NCI-H1694 treated with DMSO at 0.1 percent for 48 hours (cell line): ENCODE measurements at regions not wholly inside any gene's neighbourhood (a gene's known extent, or its start where the extent isn't known, plus 50 kb on each side); places are given as distances from the start of the nearest gene placed in this dataset.

Experiments
- DNase-seq: peaks from one replicate; lab custom pipeline; 2025; lab: John Stamatoyannopoulos, UW

GRCh38 chr6:156190270-156190669 lies 586.9 kb upstream of the ARID1B start:
- peak; percentile 5 for DNase-seq

- no peak for DNase-seq
Observed at GRCh38 chr6:156189714-156190113, 587.5 kb upstream of the ARID1B start.

- DNase-seq, result no peak
Observed at GRCh38 chr6:156189195-156189594, 588.0 kb upstream of the ARID1B start.

GRCh38 chr6:156185113-156185512 lies 592.1 kb upstream of the ARID1B start:
- no peak for DNase-seq

- DNase-seq, result no peak
Observed at GRCh38 chr6:156183678-156184077, 593.5 kb upstream of the ARID1B start.

- DNase-seq, result no peak
Observed at GRCh38 chr6:156182356-156182755, 594.8 kb upstream of the ARID1B start.

GRCh38 chr6:156181506-156181905 lies 595.7 kb upstream of the ARID1B start:
- no peak for DNase-seq

- DNase-seq, result no peak
Observed at GRCh38 chr6:156175971-156176421, 601.2 kb upstream of the ARID1B start.

GRCh38 chr6:156175433-156175832 lies 601.7 kb upstream of the ARID1B start:
- no peak for DNase-seq

GRCh38 chr6:156174031-156174890 lies 602.9 kb upstream of the ARID1B start:
- no peak for DNase-seq

- DNase-seq, result no peak
Observed at GRCh38 chr6:156169371-156169770, 607.8 kb upstream of the ARID1B start.

- no peak for DNase-seq
Observed at GRCh38 chr6:156167625-156168071, 609.5 kb upstream of the ARID1B start.

GRCh38 chr6:156167016-156167624 lies 610.1 kb upstream of the ARID1B start:
- DNase-seq, result no peak

- DNase-seq, result no peak
Observed at GRCh38 chr6:156166093-156166492, 611.1 kb upstream of the ARID1B start.

GRCh38 chr6:156164701-156165452 lies 612.3 kb upstream of the ARID1B start:
- DNase-seq, result no peak

- no peak for DNase-seq
Observed at GRCh38 chr6:156163311-156163710, 613.9 kb upstream of the ARID1B start.

GRCh38 chr6:156161471-156161870 lies 615.7 kb upstream of the ARID1B start:
- DNase-seq, result no peak

- DNase-seq, result no peak
Observed at GRCh38 chr6:156160795-156161165, 616.4 kb upstream of the ARID1B start.

- no peak for DNase-seq
Observed at GRCh38 chr6:156160007-156160794, 617.0 kb upstream of the ARID1B start.

GRCh38 chr6:156154896-156155295 lies 622.3 kb upstream of the ARID1B start:
- no peak for DNase-seq

- no peak for DNase-seq
Observed at GRCh38 chr6:156150391-156150790, 626.8 kb upstream of the ARID1B start.

- no peak for DNase-seq
Observed at GRCh38 chr6:156146891-156147290, 630.3 kb upstream of the ARID1B start.
